Astrocyte of the spinal cord (primary cell): ENCODE measurements at regions not wholly inside any gene's neighbourhood (a gene's known extent, or its start where the extent isn't known, plus 50 kb on each side); places are given as distances from the start of the nearest gene placed in this dataset.
"Not testable (repeated sequence)": the region's sequence is repeated elsewhere in the genome, so short reads cannot be mapped to it uniquely, and the experiment has no call there.

Experiments used
- DNase-seq: peaks from one replicate; pipeline ENCODE4 v3.0.0; 2011; ENCODE audit warnings: low read depth, low spot score
- H3K4me3 ChIP-seq: 2 replicates; pipeline ENCODE4 v1.5.1; 2011; ENCODE audit warnings: low read depth, mild to moderate bottlenecking, low read length, moderate library complexity
- in situ Hi-C: cut with HindIII; loops from 2 replicates; pipeline ENCODE4 v1.10.0; 2017; ENCODE audit warnings: low sequenced_read_pairs
- TF ChIP-seq, protein P1 (sequence below): IDR thresholded peaks from 2 replicates; pipeline ENCODE4 v1.5.1; 2012; ENCODE audit warnings: low read depth, mild to moderate bottlenecking, low read length, inconsistent platforms

DNA sequence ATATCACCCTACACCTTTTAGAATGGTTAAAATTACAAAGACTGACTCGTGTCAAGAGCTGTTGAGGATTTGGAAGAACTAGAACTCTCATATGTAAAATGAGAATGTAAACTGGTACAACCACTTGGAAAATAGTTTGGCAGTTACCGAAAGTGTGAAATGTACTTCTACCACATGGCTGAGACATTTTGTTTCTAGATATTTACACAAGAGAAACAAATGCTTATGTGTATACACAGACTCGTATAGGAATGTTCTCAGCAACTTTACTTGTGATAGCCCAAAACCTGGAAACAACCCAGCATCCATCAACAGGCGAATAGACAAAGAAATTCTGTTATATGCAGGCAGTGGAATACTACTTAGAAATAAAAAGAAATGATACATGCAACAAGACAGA, 103.0 kb downstream of the BRMS1L start:
- no peak overlapping the region for H3K4me3 ChIP-seq
- DNase-seq, result no peak
- TF ChIP-seq, protein P1, sequence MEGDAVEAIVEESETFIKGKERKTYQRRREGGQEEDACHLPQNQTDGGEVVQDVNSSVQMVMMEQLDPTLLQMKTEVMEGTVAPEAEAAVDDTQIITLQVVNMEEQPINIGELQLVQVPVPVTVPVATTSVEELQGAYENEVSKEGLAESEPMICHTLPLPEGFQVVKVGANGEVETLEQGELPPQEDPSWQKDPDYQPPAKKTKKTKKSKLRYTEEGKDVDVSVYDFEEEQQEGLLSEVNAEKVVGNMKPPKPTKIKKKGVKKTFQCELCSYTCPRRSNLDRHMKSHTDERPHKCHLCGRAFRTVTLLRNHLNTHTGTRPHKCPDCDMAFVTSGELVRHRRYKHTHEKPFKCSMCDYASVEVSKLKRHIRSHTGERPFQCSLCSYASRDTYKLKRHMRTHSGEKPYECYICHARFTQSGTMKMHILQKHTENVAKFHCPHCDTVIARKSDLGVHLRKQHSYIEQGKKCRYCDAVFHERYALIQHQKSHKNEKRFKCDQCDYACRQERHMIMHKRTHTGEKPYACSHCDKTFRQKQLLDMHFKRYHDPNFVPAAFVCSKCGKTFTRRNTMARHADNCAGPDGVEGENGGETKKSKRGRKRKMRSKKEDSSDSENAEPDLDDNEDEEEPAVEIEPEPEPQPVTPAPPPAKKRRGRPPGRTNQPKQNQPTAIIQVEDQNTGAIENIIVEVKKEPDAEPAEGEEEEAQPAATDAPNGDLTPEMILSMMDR, result no peak
- in situ Hi-C loops, result no loop called here

DNA sequence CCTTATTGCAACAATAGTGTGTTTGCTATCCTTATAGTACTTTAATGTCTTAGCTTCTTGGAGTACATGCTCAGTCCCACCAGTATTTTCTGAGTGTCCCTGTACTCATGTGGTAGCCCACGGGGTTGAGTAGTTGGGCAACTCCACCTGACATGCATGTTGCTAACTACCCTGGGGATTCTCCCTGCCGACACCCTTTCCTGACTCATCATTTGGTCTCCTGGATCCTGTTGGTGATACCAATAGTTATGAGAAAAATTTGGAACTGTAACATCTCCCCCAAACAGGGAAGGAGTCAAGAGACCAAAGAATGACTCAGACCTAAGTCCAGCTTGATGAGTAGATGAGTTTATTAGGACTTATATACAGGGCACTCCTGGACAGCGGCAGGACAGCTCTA, 101.6 kb downstream of the BRMS1L start:
- in situ Hi-C loops, result no loop called here
- no peak for DNase-seq
- H3K4me3 ChIP-seq, result no peak overlapping the region
- TF ChIP-seq, protein P1, result no peak

DNA sequence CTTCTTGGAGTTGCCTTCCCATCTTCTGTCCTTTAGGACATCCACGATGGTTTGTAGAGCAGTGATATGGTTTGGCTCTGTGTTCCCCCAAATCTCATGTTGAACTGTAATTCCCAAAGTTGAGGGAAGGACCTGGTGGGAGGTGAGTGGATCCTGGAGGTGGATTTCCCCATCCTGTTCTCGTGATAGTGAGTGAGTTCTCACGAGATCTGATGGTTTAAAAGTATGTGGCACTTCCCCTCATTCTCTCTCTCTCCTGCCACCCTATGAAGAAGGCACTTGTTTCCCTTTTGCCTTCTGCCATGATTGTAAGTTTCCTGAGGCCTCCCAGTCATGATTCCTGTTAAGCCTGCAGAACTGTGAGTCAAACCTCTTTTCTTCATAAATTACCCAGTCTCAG, 99.2 kb downstream of the BRMS1L start:
- in situ Hi-C loops, result no loop called here
- TF ChIP-seq, protein P1, result no peak
- no peak overlapping the region for H3K4me3 ChIP-seq
- no peak for DNase-seq

DNA sequence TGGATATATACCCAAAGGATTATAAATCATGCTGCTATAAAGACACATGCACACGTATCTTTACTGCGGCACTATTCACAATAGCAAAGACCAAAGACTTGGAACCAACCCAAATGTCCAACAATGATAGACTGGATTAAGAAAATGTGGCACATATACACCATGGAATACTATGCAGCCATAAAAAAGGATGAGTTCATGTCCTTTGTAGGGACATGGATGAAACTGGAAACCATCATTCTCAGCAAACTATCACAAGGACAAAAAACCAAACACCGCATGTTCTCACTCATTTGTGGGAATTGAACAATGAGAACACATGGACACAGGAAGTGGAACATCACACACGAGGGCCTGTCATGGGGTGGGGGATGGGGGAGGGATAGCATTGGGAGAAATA, 96.5 kb downstream of the BRMS1L start:
- DNase-seq, in situ Hi-C loops, H3K4me3 ChIP-seq: not testable (repeated sequence)

DNA sequence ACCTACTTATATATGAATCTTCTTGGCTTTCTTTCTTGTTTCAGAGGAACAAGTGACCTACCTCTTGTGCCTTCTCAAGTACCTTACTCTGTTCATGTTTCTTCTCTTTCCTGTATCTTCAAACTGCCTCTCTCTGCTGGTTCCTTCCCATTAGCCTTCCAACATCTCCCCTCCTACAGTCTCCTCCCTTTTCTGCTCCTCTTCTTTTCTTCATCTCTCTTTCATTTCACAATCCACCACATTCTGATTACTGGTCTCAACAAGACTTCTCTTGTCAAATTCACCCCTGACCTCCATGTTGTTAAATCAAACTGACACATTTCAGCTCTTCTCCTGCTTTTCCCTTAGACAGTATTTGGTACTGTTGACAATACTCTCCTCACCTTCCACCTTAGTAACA, 95.6 kb downstream of the BRMS1L start:
- H3K4me3 ChIP-seq, result no peak overlapping the region
- in situ Hi-C loops, result no loop called here
- TF ChIP-seq, protein P1, result no peak
- DNase-seq, result no peak
